HG02970 (cell line): ENCODE measurements at regions not wholly inside any gene's neighbourhood (a gene's known extent, or its start where the extent isn't known, plus 50 kb on each side); places are given as distances from the start of the nearest gene placed in this dataset.

Experiments
- ATAC-seq: cut with Tn5 transposase; IDR thresholded peaks from one replicate; pipeline ENCODE4 v1.9.1; 2021; ENCODE audit warnings: mild to moderate bottlenecking, moderate library complexity, moderate number of reproducible peaks; ENCODE audit not compliant: unreplicated experiment, low FRiP score

GRCh38 chr18:65336411-65336810, 414.4 kb upstream of the CDH7 start:
- ATAC-seq = no peak

GRCh38 chr18:65329010-65329409, 421.8 kb upstream of the CDH7 start:
- no peak for ATAC-seq

GRCh38 chr18:65326805-65327204, 424.0 kb upstream of the CDH7 start:
- no peak for ATAC-seq

- no peak for ATAC-seq
Measured at GRCh38 chr18:65322895-65323294, 427.9 kb upstream of the CDH7 start.

GRCh38 chr18:65298422-65298821, 452.4 kb upstream of the CDH7 start:
- ATAC-seq = no peak

GRCh38 chr18:65288908-65289307, 461.9 kb upstream of the CDH7 start:
- no peak for ATAC-seq

- ATAC-seq = no peak
Measured at GRCh38 chr18:65287652-65288051, 463.2 kb upstream of the CDH7 start.

- no peak for ATAC-seq
Measured at GRCh38 chr18:65282096-65282495, 468.7 kb upstream of the CDH7 start.

- ATAC-seq = no peak
Measured at GRCh38 chr18:65279668-65280305, 471.0 kb upstream of the CDH7 start.

GRCh38 chr18:65278939-65279667, 471.7 kb upstream of the CDH7 start:
- ATAC-seq = no peak

- ATAC-seq = no peak
Measured at GRCh38 chr18:65269375-65269774, 481.4 kb upstream of the CDH7 start.

- ATAC-seq = no peak
Measured at GRCh38 chr18:65265761-65266160, 485.1 kb upstream of the CDH7 start.

GRCh38 chr18:65260030-65260429, 490.8 kb upstream of the CDH7 start:
- ATAC-seq = no peak

GRCh38 chr18:65259403-65259802, 491.4 kb upstream of the CDH7 start:
- ATAC-seq = no peak

- ATAC-seq = no peak
Measured at GRCh38 chr18:65257149-65257548, 493.7 kb upstream of the CDH7 start.

- ATAC-seq = no peak
Measured at GRCh38 chr18:65255417-65255816, 495.4 kb upstream of the CDH7 start.

- no peak for ATAC-seq
Measured at GRCh38 chr18:65239787-65240186, 511.0 kb upstream of the CDH7 start.

- ATAC-seq = no peak
Measured at GRCh38 chr18:65235966-65236624, 514.7 kb upstream of the CDH7 start.

GRCh38 chr18:65230311-65230710, 520.5 kb upstream of the CDH7 start:
- ATAC-seq = no peak

GRCh38 chr18:65227970-65228369, 522.8 kb upstream of the CDH7 start:
- ATAC-seq = no peak

GRCh38 chr18:65221736-65222135, 529.1 kb upstream of the CDH7 start:
- ATAC-seq = no peak

- no peak for ATAC-seq
Measured at GRCh38 chr18:65221115-65221514, 529.7 kb upstream of the CDH7 start.
